Fibroblast of lung (primary cell): ENCODE measurements at regions not wholly inside any gene's neighbourhood (a gene's known extent, or its start where the extent isn't known, plus 50 kb on each side); places are given as distances from the start of the nearest gene placed in this dataset.
"Not testable (repeated sequence)": the region's sequence is repeated elsewhere in the genome, so short reads cannot be mapped to it uniquely, and the experiment has no call there.

Experiments used
- DNase-seq, 2 donors: peaks; one replicate each; pipeline versions ENCODE4 v3.0.0 to v3.0.0-alpha.2; 2010; ENCODE audit warnings: low read depth in 2 of 2
- H2AFZ ChIP-seq: 2 replicates; pipeline ENCODE4 v1.5.1; 2012; ENCODE audit warnings: low read length, control low read depth, inconsistent platforms
- H3K27ac ChIP-seq: 2 replicates; pipeline ENCODE4 v1.5.1; 2011; ENCODE audit warnings: low read length, control low read depth; ENCODE audit not compliant: insufficient read depth
- H3K27me3 ChIP-seq: 2 replicates; pipeline ENCODE4 v1.5.1; 2011; ENCODE audit warnings: mild to moderate bottlenecking, low read length; ENCODE audit not compliant: control insufficient read depth, insufficient read depth
- H3K36me3 ChIP-seq: 2 replicates; pipeline ENCODE4 v1.5.1; 2011; ENCODE audit warnings: low read length; ENCODE audit not compliant: control insufficient read depth, insufficient read depth
- H3K4me1 ChIP-seq: 2 replicates; pipeline ENCODE4 v1.5.1; 2011; ENCODE audit warnings: low read length; ENCODE audit not compliant: control insufficient read depth, insufficient read depth; ENCODE audit errors: extremely low read depth
- H3K4me2 ChIP-seq: 2 replicates; pipeline ENCODE4 v1.5.1; 2011; ENCODE audit warnings: low read length, control low read depth; ENCODE audit not compliant: insufficient read depth; ENCODE audit errors: extremely low read depth
- H3K4me3 ChIP-seq, 4 experiments: fragments of 200-600 bp in 1 of 4; sonication (generic) in 1 of 4; replicated peaks in 1 of 4; 2 replicates each; pipeline ENCODE4 v1.5.1; 2011 to 2016; ENCODE audit warnings: low read length in 4 of 4, low read depth in 3 of 4, mild to moderate bottlenecking in 3 of 4, control low read depth in 2 of 4, inconsistent platforms in 1 of 4, mixed read lengths in 1 of 4; ENCODE audit not compliant: insufficient read depth in 1 of 4; ENCODE audit errors: control extremely low read depth in 1 of 4
- H3K79me2 ChIP-seq: 2 replicates; pipeline ENCODE4 v1.5.1; 2012; ENCODE audit warnings: mild to moderate bottlenecking, low read length, inconsistent platforms; ENCODE audit not compliant: control insufficient read depth, insufficient read depth
- H3K9ac ChIP-seq: 2 replicates; pipeline ENCODE4 v1.5.1; 2011; ENCODE audit warnings: mild to moderate bottlenecking, low read length, control low read depth; ENCODE audit not compliant: insufficient read depth
- H3K9me3 ChIP-seq: 2 replicates; pipeline ENCODE4 v1.5.1; 2012; ENCODE audit warnings: low read depth, low read length; ENCODE audit not compliant: control insufficient read depth, insufficient read depth
- H4K20me1 ChIP-seq: 2 replicates; pipeline ENCODE4 v1.5.1; 2011; ENCODE audit warnings: low read length; ENCODE audit not compliant: control insufficient read depth, insufficient read depth; ENCODE audit errors: extremely low read depth
- EZH2 ChIP-seq: IDR thresholded peaks from 2 replicates; pipeline ENCODE4 v1.5.1; 2012; ENCODE audit warnings: low read length, control low read depth, mild to moderate bottlenecking; ENCODE audit errors: missing control alignments
- TF ChIP-seq, protein P1 (sequence below), 2 donors: IDR thresholded peaks in 1 of 2; conservative IDR thresholded peaks in 1 of 2; 1 replicate in 1 of 2; 2 replicates in 1 of 2; pipeline ENCODE4 v1.5.1; 2011 to 2012; ENCODE audit warnings: low read length in 2 of 2, control low read depth in 1 of 2, inconsistent platforms in 1 of 2, low read depth in 1 of 2, mild to moderate bottlenecking in 1 of 2

DNA sequence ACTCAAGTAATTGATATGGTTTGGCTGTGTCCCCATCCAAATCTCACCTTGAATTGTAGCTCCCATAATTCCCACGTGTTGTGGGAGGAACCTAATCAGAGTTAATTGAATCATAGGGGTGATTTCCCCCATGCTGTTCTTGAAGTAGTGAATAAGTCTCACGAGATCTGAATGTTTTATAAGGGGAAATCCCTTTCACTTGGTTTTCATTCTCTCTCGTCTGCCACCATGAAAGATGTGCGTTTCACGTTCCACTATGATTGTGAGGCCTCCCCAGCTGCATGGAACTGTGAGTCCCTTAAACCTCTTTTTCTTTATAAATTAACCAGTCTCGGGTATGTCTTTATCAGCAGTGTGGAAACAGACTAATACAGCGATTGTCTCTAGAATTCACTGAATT, 135.4 kb downstream of the BACH1 start:
- Histone ChIP-seq H3K4me3 (no peak overlapping the region), H3K9ac (no peak overlapping the region), H2AFZ (no peak overlapping the region), H3K4me1 (no peaks in the 10 kb centered on the region), H3K27ac (no peak overlapping the region), H4K20me1 (no peaks in the 10 kb centered on the region), H3K27me3 (no peaks in the 10 kb centered on the region), H3K36me3 (no peaks in the 10 kb centered on the region), H3K4me2 (no peak overlapping the region), H3K9me3 (no peaks in the 10 kb centered on the region), H3K79me2 (no peaks in the 10 kb centered on the region)
- no peak for DNase-seq
- TF ChIP-seq, protein P1, sequence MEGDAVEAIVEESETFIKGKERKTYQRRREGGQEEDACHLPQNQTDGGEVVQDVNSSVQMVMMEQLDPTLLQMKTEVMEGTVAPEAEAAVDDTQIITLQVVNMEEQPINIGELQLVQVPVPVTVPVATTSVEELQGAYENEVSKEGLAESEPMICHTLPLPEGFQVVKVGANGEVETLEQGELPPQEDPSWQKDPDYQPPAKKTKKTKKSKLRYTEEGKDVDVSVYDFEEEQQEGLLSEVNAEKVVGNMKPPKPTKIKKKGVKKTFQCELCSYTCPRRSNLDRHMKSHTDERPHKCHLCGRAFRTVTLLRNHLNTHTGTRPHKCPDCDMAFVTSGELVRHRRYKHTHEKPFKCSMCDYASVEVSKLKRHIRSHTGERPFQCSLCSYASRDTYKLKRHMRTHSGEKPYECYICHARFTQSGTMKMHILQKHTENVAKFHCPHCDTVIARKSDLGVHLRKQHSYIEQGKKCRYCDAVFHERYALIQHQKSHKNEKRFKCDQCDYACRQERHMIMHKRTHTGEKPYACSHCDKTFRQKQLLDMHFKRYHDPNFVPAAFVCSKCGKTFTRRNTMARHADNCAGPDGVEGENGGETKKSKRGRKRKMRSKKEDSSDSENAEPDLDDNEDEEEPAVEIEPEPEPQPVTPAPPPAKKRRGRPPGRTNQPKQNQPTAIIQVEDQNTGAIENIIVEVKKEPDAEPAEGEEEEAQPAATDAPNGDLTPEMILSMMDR (conservative IDR thresholded peaks at IDR 0.05 in 1 of 2, IDR thresholded peaks at IDR 0.05 in 1 of 2; ENCODE audit: low read depth in 1 of 2, low read length in 2 of 2): no peak
- no peak for TF ChIP-seq EZH2

DNA sequence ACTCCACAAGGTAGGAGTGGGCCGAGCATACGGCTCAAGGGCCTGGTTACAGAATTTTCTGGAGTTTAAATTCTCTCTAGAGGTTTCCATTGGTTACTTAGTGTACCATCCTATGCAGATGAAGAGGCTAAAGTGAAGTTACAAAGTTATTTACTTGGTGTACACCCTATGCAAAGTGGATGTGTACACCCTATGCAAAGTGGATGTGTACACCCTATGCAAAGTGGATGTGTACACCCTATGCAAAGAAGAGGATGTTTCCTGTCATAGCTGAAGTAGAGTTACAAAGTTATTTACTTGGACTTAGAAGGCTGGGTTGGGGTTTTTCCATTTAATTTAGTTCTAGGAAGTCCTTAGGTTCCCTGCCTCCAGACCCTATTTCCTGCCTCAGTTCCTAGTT, 136.3 kb downstream of the BACH1 start:
- DNase-seq, H3K4me2 ChIP-seq, H3K4me1 ChIP-seq, H3K79me2 ChIP-seq, H3K9ac ChIP-seq, H3K36me3 ChIP-seq, H3K27ac ChIP-seq, H3K27me3 ChIP-seq, H2AFZ ChIP-seq, H3K4me3 ChIP-seq, H3K9me3 ChIP-seq, H4K20me1 ChIP-seq: not testable (repeated sequence)

DNA sequence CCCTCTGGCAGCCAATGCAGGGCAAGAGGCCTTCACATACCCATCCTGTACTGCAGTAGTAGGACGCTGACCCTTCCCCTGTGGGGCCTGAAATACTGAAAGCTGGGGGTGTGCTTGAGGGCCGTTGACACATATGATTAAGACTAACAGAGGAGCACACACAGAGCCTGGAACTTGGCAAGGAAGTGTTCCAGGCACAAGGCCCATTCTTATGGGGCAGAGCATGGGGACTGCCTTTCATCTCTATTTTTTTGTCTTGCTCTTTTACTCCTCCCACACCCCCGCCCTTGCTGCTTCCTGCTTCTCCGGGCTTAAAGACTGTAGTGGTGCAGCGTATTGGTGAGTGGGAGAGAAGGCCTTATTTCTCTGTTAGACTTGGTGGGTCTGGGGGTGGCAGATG, 137.4 kb downstream of the BACH1 start:
- Histone ChIP-seq H3K27ac (no peak overlapping the region), H3K4me2 (no peak overlapping the region), H3K36me3 (no peaks in the 10 kb centered on the region), H3K4me1 (no peaks in the 10 kb centered on the region), H2AFZ (no peak overlapping the region), H3K27me3 (no peaks in the 10 kb centered on the region), H4K20me1 (no peaks in the 10 kb centered on the region), H3K4me3 (no peak overlapping the region), H3K9me3 (no peaks in the 10 kb centered on the region), H3K79me2 (no peaks in the 10 kb centered on the region), H3K9ac (no peak overlapping the region)
- TF ChIP-seq EZH2: no peak
- TF ChIP-seq, protein P1 (conservative IDR thresholded peaks at IDR 0.05 in 1 of 2, IDR thresholded peaks at IDR 0.05 in 1 of 2; ENCODE audit: low read depth in 1 of 2, low read length in 2 of 2): no peak
- peak; percentile 30 to 59 for DNase-seq

DNA sequence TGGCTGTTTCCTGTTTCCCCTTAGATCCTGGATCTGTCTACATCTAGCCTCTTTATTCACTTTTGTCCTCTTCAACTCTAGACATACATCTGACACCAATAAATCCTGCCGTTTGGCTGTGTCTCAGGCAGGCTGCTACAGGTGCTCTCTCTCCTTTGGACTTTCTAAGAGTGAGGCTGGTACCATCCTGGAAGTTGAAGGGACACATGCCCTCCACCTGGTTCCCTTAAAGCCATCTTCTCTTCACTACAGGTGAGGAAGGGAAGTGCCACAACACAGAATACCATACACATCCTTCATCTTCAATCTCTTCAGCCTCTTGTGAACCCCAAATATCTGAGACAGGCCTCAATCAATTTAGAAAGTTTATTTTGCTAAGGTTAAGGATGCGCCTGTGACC, 137.9 kb downstream of the BACH1 start:
- H3K79me2 ChIP-seq: no peaks in the 10 kb centered on the region
- no peaks in the 10 kb centered on the region for H3K27me3 ChIP-seq
- no peak overlapping the region for H3K27ac ChIP-seq
- H3K9me3 ChIP-seq: no peaks in the 10 kb centered on the region
- no peak overlapping the region for H2AFZ ChIP-seq
- H3K4me2 ChIP-seq: no peak overlapping the region
- no peak for DNase-seq
- H3K9ac ChIP-seq: no peak overlapping the region
- no peak for TF ChIP-seq EZH2
- TF ChIP-seq, protein P1 (conservative IDR thresholded peaks at IDR 0.05 in 1 of 2, IDR thresholded peaks at IDR 0.05 in 1 of 2; ENCODE audit: low read depth in 1 of 2, low read length in 2 of 2): no peak
- H4K20me1 ChIP-seq: no peaks in the 10 kb centered on the region
- H3K4me1 ChIP-seq: no peaks in the 10 kb centered on the region
- no peak overlapping the region for H3K4me3 ChIP-seq
- H3K36me3 ChIP-seq: no peaks in the 10 kb centered on the region
